Hematopoietic multipotent progenitor cell treated with erythropoietin and hydrocortisone succinate and interleukin-3 and kit ligand, for 4 days (in vitro differentiated cells): ENCODE measurements at regions not wholly inside any gene's neighbourhood (a gene's known extent, or its start where the extent isn't known, plus 50 kb on each side); places are given as distances from the start of the nearest gene placed in this dataset.
"Not testable (repeated sequence)": the region's sequence is repeated elsewhere in the genome, so short reads cannot be mapped to it uniquely, and the experiment has no call there.

Experiments used
- DNase-seq: peaks from one replicate; pipeline ENCODE4 v3.0.0-alpha.2; 2015

DNA sequence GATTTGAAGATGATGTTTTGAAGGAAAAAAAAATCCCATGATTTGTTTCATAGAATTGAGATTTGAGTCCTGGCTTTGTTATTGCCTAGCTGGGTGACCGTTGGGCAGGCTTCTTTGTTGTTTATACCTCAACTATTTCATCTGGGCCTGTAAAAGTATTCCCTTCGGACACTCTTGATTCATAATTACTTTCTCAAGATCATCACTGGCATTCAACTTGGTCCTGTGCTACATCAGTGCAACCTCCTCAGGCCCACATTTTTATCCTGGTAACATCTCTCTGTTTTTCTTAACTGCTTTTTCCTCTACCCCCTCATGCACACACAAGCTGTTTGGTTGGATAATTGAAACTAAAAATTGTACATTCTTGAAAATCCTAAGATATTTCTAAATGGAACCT is 67.5 kb upstream of the P3H2 start:
- DNase-seq, result no peak

DNA sequence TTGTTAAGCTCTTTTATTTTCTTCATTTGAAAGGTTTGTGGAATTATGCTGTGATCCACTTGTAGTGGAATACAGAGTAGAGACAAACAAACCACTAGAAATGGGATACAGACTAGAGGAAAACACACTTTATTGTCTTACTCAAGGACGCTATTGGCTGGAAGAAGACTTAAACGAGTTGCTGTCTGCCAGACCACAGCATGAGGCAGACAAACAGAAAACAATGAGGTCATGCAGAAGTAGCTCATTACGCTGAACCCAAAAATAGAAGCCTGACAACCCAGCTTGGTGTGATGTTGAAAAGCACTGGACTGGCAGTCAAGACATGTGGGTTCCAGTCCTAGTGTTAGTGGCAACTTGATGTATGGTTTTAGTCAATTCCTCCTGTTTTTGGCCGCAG is 62.4 kb upstream of the P3H2 start:
- DNase-seq, result no peak

DNA sequence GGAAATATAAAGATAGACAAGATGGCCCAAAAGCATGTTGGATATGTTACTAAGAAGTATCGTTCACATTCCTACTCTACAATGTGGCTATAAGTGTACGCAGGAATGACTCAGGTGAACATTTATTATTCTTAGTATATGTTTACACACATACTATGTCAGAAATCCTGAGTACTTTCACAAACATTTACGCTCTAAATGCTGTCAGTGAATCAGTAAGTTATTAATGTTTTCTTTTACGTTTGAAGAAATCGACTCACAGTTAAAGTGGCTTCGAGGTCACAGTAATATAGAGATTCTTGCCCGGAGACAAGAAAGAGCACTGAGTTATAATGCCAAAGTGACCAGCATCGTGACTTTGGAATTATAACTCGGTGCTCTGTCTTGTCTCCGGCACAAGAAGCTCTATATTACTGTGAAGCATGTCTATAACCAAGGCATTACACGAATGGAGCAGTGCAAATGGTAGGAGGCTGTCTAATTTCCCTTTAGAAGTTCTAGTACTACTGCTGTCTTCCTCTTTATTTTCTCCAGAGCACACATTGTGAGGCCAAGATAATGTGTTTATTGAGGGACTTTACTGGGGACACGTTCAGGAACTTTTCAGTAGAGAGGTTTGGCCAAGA is 61.8 kb upstream of the P3H2 start:
- no peak for DNase-seq

DNA sequence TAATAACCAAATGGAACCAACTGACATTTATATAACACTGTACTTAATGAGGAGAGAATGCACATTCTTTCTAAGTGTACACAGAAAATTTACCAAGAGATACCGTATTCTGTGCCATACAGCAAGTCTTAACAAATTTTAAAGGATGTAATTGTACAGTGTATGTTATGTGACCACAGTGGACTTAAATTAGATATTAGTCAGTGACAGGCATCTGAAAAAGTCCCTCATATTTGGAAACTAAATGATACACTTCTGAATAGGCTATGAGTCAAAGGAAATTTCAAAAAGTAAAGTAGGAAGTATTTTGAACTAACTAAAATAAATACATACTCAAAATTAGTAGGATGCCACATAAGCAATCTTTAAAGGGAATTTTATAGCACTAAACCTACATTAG is 59.6 kb upstream of the P3H2 start:
- no peak for DNase-seq

DNA sequence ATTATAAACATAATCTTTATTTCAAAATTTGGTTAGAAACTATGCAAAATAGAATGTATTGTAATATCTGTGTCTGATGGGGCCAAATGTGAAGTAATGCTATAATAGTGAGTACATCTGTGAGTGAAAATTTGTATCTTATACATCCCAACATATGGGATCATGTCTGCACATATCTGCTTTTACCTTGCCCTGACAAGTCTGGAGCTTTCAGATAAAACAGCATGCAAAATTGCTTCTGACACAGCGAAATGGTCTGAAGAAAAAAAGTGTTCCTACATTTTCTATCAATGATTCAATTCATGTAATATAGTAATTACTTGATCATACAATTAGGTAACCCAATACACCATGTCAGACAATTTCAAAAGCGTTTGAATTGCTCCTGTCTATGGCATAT is 58.1 kb upstream of the P3H2 start:
- DNase-seq, result peak; percentile 49

DNA sequence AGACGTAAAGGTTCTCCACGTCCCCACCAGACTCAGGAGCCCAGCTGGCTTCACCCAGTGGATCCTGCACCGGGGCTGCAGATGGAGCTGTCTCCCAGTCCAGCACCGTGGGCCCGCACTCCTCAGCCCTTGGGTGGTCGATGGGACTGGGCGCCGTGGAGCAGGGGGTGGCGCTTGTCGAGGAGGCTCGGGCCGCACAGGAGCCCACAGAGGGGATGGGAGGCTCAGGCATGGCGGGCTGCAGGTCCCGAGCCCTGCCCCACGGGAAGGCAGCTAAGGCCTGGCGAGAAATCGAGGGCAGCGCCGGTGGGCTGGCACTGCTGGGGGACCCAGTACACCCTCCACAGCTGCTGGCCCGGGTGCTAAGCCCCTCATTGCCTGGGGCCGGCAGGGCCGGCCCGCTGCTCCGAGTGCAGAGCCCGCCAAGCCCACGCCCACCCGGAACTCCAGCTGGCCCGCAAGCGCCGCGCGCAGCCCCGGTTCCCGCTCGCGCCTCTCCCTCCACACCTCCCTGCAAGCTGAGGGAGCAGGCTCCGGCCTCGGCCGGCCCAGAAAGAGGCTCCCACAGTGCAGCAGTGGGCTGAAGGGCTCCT is 56.3 kb upstream of the P3H2 start:
- DNase-seq, result not testable (repeated sequence)

DNA sequence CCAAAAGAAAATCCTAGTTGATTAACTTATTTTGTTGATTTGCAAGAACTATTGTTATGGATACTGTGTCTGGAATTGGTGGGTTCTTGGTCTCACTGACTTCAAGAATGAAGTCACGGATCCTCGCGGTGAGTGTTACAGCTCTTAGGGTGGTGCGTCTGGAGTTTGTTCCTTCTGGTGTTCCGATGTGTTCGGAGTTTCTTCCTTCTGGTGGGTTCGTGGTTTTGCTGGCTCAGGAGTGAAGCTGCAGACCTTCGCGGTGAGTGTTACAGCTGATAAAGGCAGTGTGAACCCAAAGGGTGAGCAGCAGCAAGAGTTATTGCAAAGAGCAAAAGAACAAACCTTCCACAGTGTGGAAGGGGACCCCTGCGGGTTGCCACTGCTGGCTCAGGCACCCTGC is 55.4 kb upstream of the P3H2 start:
- peak; percentile 69 for DNase-seq

DNA sequence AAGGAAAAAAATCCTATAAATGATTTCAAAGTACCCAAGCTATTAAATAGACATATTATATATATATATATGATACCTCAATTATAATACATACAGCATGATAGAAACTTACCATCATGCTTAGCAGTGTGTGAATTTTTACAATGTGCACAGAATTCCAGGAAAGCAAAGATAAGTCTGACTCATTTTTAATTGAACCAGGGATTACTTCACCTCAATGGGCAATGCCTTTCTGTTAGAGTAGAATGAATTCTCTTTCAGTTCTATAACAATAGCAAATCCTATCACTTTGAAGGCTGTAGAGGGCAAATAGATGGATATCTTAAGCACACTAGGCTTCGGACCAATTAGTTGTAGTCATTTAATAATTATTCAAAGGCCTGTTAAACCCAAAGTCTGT is 54.8 kb upstream of the P3H2 start:
- DNase-seq, result no peak

DNA sequence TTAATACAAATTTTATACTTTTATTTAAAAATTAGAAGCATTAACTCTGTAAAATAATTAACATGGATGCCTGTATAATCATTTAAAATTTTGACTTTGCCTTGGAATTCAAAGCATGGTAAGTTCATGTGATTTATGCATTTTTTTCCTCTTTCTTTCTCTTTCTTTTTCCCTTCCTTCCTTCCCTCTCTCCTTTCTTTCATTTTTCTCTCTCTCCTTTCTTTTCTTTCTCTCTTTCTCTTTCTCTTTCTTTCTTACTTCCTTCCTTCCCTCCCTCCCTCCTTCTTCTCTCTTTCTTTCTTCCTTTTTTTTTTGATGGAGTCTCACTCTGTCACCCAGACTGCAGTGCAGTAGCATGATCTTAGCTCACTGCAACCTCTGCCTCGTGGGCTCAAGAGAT is 53.8 kb upstream of the P3H2 start:
- no peak for DNase-seq

DNA sequence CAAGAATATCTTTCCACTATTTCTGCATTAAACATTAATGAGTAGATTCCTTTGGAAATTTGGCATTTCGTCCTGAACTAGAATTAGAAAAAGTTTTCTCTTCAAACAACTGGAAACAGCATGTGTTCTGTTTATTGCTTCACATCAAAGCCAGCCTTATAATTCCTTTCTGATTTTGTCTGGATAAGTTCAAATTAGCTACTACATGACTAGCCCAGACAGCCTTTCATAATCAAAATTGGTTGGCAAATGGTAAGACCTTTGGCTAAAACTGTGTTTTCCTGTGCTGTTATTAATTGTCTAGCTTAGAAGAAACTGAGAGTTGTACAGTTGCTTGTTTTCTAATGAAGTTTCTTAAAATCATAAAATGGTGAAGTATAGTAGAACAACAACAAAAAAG is 52.7 kb upstream of the P3H2 start:
- DNase-seq, result no peak

DNA sequence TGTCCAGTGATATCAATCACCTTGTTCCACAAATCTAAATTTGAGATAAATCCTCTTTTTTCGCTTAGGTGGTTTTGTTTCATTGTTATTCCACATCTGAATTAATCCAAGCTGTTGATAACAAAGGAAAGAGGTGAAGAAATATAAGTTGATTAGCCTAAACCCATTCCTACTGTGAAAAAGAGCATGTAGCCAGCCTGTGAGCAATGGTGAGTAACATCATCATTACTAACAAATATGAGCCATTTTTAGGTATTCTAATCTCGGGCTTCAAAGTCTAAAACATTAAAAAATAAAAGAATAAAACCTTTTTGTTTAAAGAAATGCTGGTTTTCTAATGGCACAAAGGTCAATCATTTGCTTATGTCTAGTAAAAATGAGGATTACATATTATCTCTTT is 52.1 kb upstream of the P3H2 start:
- DNase-seq, result no peak
